GM23248 (cell line): ENCODE measurements at regions not wholly inside any gene's neighbourhood (a gene's known extent, or its start where the extent isn't known, plus 50 kb on each side); places are given as distances from the start of the nearest gene placed in this dataset.

Source experiments
- EZH2 ChIP-seq: fragments of 200-600 bp; sonication (generic); IDR thresholded peaks from 2 replicates; pipeline ENCODE4 v1.6.1; 2018; ENCODE audit warnings: antibody characterized with exemption, mild to moderate bottlenecking; ENCODE audit not compliant: insufficient read depth, poor library complexity, severe bottlenecking
- EZH2phosphoT487 ChIP-seq: fragments of 200-600 bp; sonication (generic); IDR thresholded peaks from 2 replicates; pipeline ENCODE4 v1.6.1; 2018; ENCODE audit warnings: antibody characterized with exemption, moderate library complexity, mild to moderate bottlenecking, low read depth; ENCODE audit not compliant: insufficient read depth

DNA sequence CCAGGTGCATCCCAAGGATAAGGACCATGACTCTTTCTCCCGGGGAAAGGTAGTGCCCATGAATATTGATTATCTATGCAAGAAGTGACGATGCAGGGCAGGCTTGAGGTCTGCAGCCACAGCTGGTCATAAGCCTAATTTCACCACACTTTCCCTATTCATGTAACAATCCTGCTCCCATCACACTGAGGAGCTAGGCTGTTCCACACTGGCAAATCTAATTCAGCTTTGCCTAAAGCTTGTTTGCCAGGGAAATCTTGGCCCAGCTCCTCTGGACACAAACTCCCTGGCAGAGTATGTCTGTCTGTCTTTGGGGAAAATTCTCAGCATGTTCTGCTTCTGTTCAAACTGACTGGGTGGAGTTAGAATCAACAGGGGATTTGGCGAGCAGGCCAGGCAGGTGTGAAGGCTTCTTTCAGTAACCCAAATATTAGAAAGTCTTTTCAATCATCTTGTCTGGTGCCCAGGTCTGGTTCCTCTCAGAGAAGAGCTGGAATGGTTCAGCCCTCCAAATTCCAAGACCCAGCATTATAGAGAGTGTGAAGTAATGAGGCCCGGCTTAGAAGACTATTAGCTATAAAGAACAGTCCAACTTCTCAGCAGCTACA is 88.5 kb upstream of the SPDL1 start:
- TF ChIP-seq EZH2 (no peak), EZH2phosphoT487 (no peak)
